ENCODE measurements at regions not wholly inside any gene's neighbourhood (a gene's known extent, or its start where the extent isn't known, plus 50 kb on each side); places are given as distances from the start of the nearest gene placed in this dataset.

- POLR2A ChIA-PET = no interaction called here
- CTCF ChIA-PET = no interaction called here
- H3K4me3 ChIP-seq (ENCODE audit: low read depth, low read length) = no peak overlapping the region
- DNase-seq (ENCODE audit: low read depth, low spot score) = no peak
- no peak for TF ChIP-seq CTCF (IDR thresholded peaks at IDR 0.05; ENCODE audit: insufficient read depth, low read length, missing control alignments)
Observed at GRCh38 chr2:6423944-6424343, 441.8 kb downstream of the CMPK2 start.

- no peak for DNase-seq (ENCODE audit: low read depth, low spot score)
- ChIA-PET POLR2A (no interaction called here), CTCF (no interaction called here)
- H3K4me3 ChIP-seq (ENCODE audit: low read depth, low read length) = no peak overlapping the region
- TF ChIP-seq CTCF (IDR thresholded peaks at IDR 0.05; ENCODE audit: insufficient read depth, low read length, missing control alignments) = no peak
Observed at GRCh38 chr2:6425032-6425431, 440.7 kb downstream of the CMPK2 start.

GRCh38 chr2:6429210-6429986, 436.3 kb downstream of the CMPK2 start:
- ChIA-PET CTCF (no interaction called here), POLR2A (no interaction called here)
- no peak for DNase-seq (ENCODE audit: low read depth, low spot score)
- no peak for TF ChIP-seq CTCF (IDR thresholded peaks at IDR 0.05; ENCODE audit: insufficient read depth, low read length, missing control alignments)
- no peak overlapping the region for H3K4me3 ChIP-seq (ENCODE audit: low read depth, low read length)

- ChIA-PET CTCF (no interaction called here), POLR2A (no interaction called here)
- no peak for DNase-seq (ENCODE audit: low read depth, low spot score)
- no peak for TF ChIP-seq CTCF (IDR thresholded peaks at IDR 0.05; ENCODE audit: insufficient read depth, low read length, missing control alignments)
- no peak overlapping the region for H3K4me3 ChIP-seq (ENCODE audit: low read depth, low read length)
Observed at GRCh38 chr2:6434438-6434837, 431.3 kb downstream of the CMPK2 start.

- no peak for TF ChIP-seq CTCF (IDR thresholded peaks at IDR 0.05; ENCODE audit: insufficient read depth, low read length, missing control alignments)
- H3K4me3 ChIP-seq (ENCODE audit: low read depth, low read length) = no peak overlapping the region
- CTCF ChIA-PET = no interaction called here
- POLR2A ChIA-PET = no interaction called here
- DNase-seq (ENCODE audit: low read depth, low spot score) = no peak
Observed at GRCh38 chr2:6441800-6442199, 423.9 kb downstream of the CMPK2 start.

GRCh38 chr2:6442252-6442985, 423.3 kb downstream of the CMPK2 start:
- POLR2A ChIA-PET = no interaction called here
- DNase-seq (ENCODE audit: low read depth, low spot score) = no peak
- CTCF ChIA-PET = no interaction called here
- H3K4me3 ChIP-seq (ENCODE audit: low read depth, low read length) = no peak overlapping the region
- TF ChIP-seq CTCF (IDR thresholded peaks at IDR 0.05; ENCODE audit: insufficient read depth, low read length, missing control alignments) = no peak
